Lung (tissue), 11 donors: ENCODE measurements at regions not wholly inside any gene's neighbourhood (a gene's known extent, or its start where the extent isn't known, plus 50 kb on each side); places are given as distances from the start of the nearest gene placed in this dataset.
A peak's percentile ranks its signal among the peaks of the same experiment; 100 is the strongest.

Source experiments
- ATAC-seq: fragments of 200-7000 bp; cut with Tn5 transposase; one replicate; pipeline ENCODE4 v1.9.1; 2020; ENCODE audit warnings: moderate number of reproducible peaks; ENCODE audit not compliant: insufficient read depth, low FRiP score
- DNase-seq, 3 donors: peaks; one replicate each; pipeline ENCODE4 v3.0.0-alpha.2; 2013 to 2017
- H3K27ac ChIP-seq, 2 donors: one replicate each; pipeline ENCODE4 v1.5.1; 2013; ENCODE audit warnings: mild to moderate bottlenecking in 2 of 2, moderate library complexity in 2 of 2, control low read depth in 1 of 2, inconsistent platforms in 1 of 2, low read depth in 1 of 2, low read length in 1 of 2
- H3K27me3 ChIP-seq, 3 donors: one replicate each; pipeline ENCODE4 v1.5.1; 2013; ENCODE audit warnings: low read length in 2 of 3; ENCODE audit not compliant: control insufficient read depth in 3 of 3, insufficient read depth in 3 of 3
- H3K36me3 ChIP-seq, 4 donors: one replicate each; pipeline ENCODE4 v1.5.1; 2013; ENCODE audit warnings: low read length in 4 of 4, mild to moderate bottlenecking in 1 of 4, moderate library complexity in 1 of 4; ENCODE audit not compliant: control insufficient read depth in 4 of 4, insufficient read depth in 4 of 4
- H3K4me1 ChIP-seq, 5 donors: one replicate each; pipeline ENCODE4 v1.5.1; 2013; ENCODE audit warnings: low read length in 5 of 5, mild to moderate bottlenecking in 2 of 5, moderate library complexity in 1 of 5; ENCODE audit not compliant: control insufficient read depth in 5 of 5, insufficient read depth in 5 of 5
- H3K4me3 ChIP-seq: one replicate; pipeline ENCODE4 v1.5.1; 2013; ENCODE audit warnings: mild to moderate bottlenecking, control low read depth, moderate library complexity
- H3K9ac ChIP-seq, 2 donors: one replicate each; pipeline ENCODE4 v1.5.1; 2013; ENCODE audit warnings: low read length in 2 of 2, control low read depth in 1 of 2; ENCODE audit not compliant: insufficient read depth in 1 of 2
- H3K9me3 ChIP-seq, 4 donors: one replicate each; pipeline ENCODE4 v1.5.1; 2013; ENCODE audit warnings: low read length in 3 of 4, mild to moderate bottlenecking in 1 of 4, moderate library complexity in 1 of 4; ENCODE audit not compliant: control insufficient read depth in 4 of 4, insufficient read depth in 3 of 4
- WGBS, 2 donors: extraction: QIAGEN DNeasy Blood & Tissue Kit; methylation state at CpG; one replicate each; pipeline ENCODE4 v1.1.7; 2013; 5-methylcytosine and 5-hydroxymethylcytosine counted together
- TF ChIP-seq, protein P1 (sequence below): IDR thresholded peaks from 2 replicates; pipeline ENCODE4 v1.5.1; 2012; ENCODE audit warnings: mild to moderate bottlenecking; ENCODE audit errors: control extremely low read depth, extremely low read depth
- donor health status: control.
- donor health status: control.
- donor health status: Bipolar disorder and iron deficiency.
- donor health status: healthy.
- donor health status: DM: yes; HTN: yes; CAD: no.

GRCh38 chr11:122342089-122342744 lies 226.2 kb upstream of the BLID start:
- TF ChIP-seq, protein P1, sequence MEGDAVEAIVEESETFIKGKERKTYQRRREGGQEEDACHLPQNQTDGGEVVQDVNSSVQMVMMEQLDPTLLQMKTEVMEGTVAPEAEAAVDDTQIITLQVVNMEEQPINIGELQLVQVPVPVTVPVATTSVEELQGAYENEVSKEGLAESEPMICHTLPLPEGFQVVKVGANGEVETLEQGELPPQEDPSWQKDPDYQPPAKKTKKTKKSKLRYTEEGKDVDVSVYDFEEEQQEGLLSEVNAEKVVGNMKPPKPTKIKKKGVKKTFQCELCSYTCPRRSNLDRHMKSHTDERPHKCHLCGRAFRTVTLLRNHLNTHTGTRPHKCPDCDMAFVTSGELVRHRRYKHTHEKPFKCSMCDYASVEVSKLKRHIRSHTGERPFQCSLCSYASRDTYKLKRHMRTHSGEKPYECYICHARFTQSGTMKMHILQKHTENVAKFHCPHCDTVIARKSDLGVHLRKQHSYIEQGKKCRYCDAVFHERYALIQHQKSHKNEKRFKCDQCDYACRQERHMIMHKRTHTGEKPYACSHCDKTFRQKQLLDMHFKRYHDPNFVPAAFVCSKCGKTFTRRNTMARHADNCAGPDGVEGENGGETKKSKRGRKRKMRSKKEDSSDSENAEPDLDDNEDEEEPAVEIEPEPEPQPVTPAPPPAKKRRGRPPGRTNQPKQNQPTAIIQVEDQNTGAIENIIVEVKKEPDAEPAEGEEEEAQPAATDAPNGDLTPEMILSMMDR, result no peak
- 76 to 82% methylated on average over 4 of the region's 4 CpGs for WGBS, 2 donors
- DNase-seq, result no peak

DNA sequence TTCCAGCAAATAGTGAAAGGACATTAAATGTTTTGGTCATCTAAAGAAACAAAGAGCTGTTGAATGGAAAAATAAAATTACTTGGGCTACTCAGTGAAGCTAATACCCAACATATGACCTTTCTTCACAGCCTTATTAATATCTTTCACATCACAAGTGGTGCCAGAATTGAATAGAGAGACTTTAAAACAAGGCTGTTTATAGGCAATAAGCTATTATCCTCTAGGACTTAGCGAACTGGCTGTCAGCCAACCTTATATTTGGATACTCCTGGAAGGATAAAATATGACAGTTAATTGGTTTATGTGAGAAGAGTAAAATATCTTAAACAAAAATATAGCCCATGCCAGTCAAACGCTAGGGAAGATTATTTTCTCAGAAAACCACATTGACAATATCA lies 225.5 kb upstream of the BLID start:
- Histone ChIP-seq H3K27me3 (no peaks in the 10 kb centered on the region), H3K27ac (no peak overlapping the region), H3K36me3 (no peaks in the 10 kb centered on the region), H3K9ac (no peak overlapping the region), H3K4me3 (no peak overlapping the region), H3K9me3 (no peaks in the 10 kb centered on the region), H3K4me1 (peaks cover 0 to 59% (median 8%) of the 10 kb centered on the region in 5 donors)
- 72 to 91% methylated on average over 2 of the region's 2 CpGs for whole genome bisulfite sequencing, 2 donors
- DNase-seq, result peak in 2 of 3 donors; percentile 63 to 67
- ATAC-seq, result no peak
- TF ChIP-seq, protein P1, result no peak

More at GRCh38 chr11:122342089-122342744, 226.2 kb upstream of the BLID start:
- no peak for ATAC-seq
- Histone ChIP-seq H3K9me3 (no peaks in the 10 kb centered on the region), H3K27ac (no peak overlapping the region), H3K4me3 (no peak overlapping the region), H3K4me1 (peaks cover 0 to 53% (median 8%) of the 10 kb centered on the region in 5 donors), H3K27me3 (no peaks in the 10 kb centered on the region), H3K36me3 (no peaks in the 10 kb centered on the region), H3K9ac (no peak overlapping the region)

DNA sequence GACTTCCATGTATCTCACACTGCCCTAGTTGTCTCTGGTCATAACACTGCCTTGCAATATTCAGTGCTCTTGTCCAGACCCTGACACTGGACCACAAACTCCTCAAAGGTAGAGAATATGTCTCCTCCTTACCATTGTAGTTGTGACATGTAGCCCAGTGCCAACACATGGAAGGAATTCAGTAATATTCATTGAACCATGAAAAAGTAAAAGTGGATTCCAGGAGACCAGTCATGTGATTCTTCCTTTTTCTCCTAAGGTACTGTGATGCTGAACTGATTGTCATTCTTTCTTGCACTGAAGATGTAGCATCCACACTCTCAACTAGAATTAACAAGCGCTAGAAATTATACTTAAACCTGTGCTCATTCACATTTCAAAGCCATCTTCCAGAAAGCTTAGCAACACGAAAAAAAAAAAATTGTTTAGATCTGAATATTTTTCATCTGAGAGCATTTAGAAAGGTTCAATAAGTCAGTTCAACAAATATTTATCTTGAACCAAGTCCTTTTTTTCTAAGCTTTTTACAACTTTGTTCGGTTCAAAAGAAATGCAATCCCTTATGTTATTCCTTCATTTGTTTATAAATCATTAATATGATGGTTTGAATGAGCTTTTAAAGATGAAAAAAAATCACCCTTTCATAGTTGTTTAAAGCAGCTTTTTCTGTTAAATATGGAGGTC lies 224.7 kb upstream of the BLID start:
- Histone ChIP-seq H3K4me1 (peaks cover 0 to 59% (median 8%) of the 10 kb centered on the region in 5 donors), H3K4me3 (no peak overlapping the region), H3K36me3 (no peaks in the 10 kb centered on the region), H3K27ac (no peak overlapping the region), H3K27me3 (no peaks in the 10 kb centered on the region), H3K9ac (peak overlapping the region in 1 of 2 donors; percentile 3), H3K9me3 (no peaks in the 10 kb centered on the region)
- WGBS, 2 donors, result 68 to 80% methylated on average over 3 of the region's 3 CpGs
- TF ChIP-seq, protein P1, result no peak
- DNase-seq (peak in 1 of 3 donors; percentile 61), ATAC-seq (no peak)
